OCI-LY1 (cell line): ENCODE measurements at regions not wholly inside any gene's neighbourhood (a gene's known extent, or its start where the extent isn't known, plus 50 kb on each side); places are given as distances from the start of the nearest gene placed in this dataset.

Experiments used
- H2AFZ ChIP-seq: fragments of 200-600 bp; sonication (generic), shearing (Covaris generic); 2 replicates; pipeline ENCODE4 v1.6.0; 2014; ENCODE audit warnings: antibody characterized with exemption, mild to moderate bottlenecking, low read length
- H3F3A ChIP-seq: fragments of 200-600 bp; sonication (generic), shearing (Covaris generic); 2 replicates; pipeline ENCODE4 v1.6.0; 2014; ENCODE audit warnings: mild to moderate bottlenecking, antibody characterized with exemption, low read length, moderate library complexity; ENCODE audit not compliant: insufficient read depth
- H3K27ac ChIP-seq: fragments of 200-600 bp; sonication (generic); 2 replicates; pipeline ENCODE4 v1.5.1; 2014; ENCODE audit warnings: low read length, mixed run types, mild to moderate bottlenecking, low read depth; ENCODE audit not compliant: poor library complexity, severe bottlenecking
- H3K27me3 ChIP-seq: fragments of 200-600 bp; sonication (generic); 2 replicates; pipeline ENCODE4 v1.6.0; 2014; ENCODE audit warnings: antibody characterized with exemption, mild to moderate bottlenecking, low read length, moderate library complexity; ENCODE audit not compliant: insufficient read depth
- H3K36me3 ChIP-seq: fragments of 200-600 bp; sonication (generic); 2 replicates; pipeline ENCODE4 v1.6.1; 2014; ENCODE audit warnings: mild to moderate bottlenecking, antibody characterized with exemption, low read length, moderate library complexity, mixed read lengths; ENCODE audit not compliant: insufficient read depth
- H3K4me1 ChIP-seq: fragments of 200-600 bp; sonication (generic); 2 replicates; pipeline ENCODE4 v1.5.1; 2014; ENCODE audit warnings: mild to moderate bottlenecking, low read length, moderate library complexity; ENCODE audit not compliant: insufficient read depth, severe bottlenecking
- H3K4me2 ChIP-seq: fragments of 200-600 bp; sonication (generic), shearing (Covaris generic); 2 replicates; pipeline ENCODE4 v1.6.1; 2014; ENCODE audit warnings: low read length
- H3K4me3 ChIP-seq: fragments of 200-600 bp; sonication (generic); 2 replicates; pipeline ENCODE4 v1.5.1; 2014; ENCODE audit warnings: low read length, low read depth, mild to moderate bottlenecking, mixed read lengths; ENCODE audit not compliant: poor library complexity, severe bottlenecking
- H3K79me2 ChIP-seq: fragments of 200-600 bp; shearing (Covaris generic); 2 replicates; pipeline ENCODE4 v1.6.1; 2016; ENCODE audit warnings: mixed run types, low read length, mixed read lengths; ENCODE audit not compliant: insufficient read depth
- H3K9ac ChIP-seq: fragments of 200-600 bp; sonication (generic), shearing (Covaris generic); 2 replicates; pipeline ENCODE4 v1.6.1; 2014; ENCODE audit warnings: mild to moderate bottlenecking, low read length, mixed read lengths
- H3K9me2 ChIP-seq: fragments of 200-600 bp; sonication (generic), shearing (Covaris generic); 2 replicates; pipeline ENCODE4 v1.6.1; 2014; ENCODE audit warnings: low read depth, mild to moderate bottlenecking, low read length, mixed read lengths
- H3K9me3 ChIP-seq: fragments of 200-600 bp; shearing (Covaris generic); 2 replicates; pipeline ENCODE4 v1.6.1; 2014; ENCODE audit warnings: low read length, mixed read lengths
- H4K20me1 ChIP-seq: fragments of 200-600 bp; sonication (generic), shearing (Covaris generic); 2 replicates; pipeline ENCODE4 v1.6.0; 2016; ENCODE audit warnings: mild to moderate bottlenecking, low read length; ENCODE audit not compliant: insufficient read depth
- EZH2 ChIP-seq: fragments of 200-600 bp; sonication (generic), shearing (Covaris generic); IDR thresholded peaks from 2 replicates; pipeline ENCODE4 v1.8.0; 2017; ENCODE audit warnings: borderline replicate concordance, mixed run types, mild to moderate bottlenecking, antibody characterized with exemption, low read length, moderate library complexity, mixed read lengths
- TF ChIP-seq, protein P1 (sequence below): fragments of 200-600 bp; sonication (generic), shearing (Covaris generic); IDR thresholded peaks from 2 replicates; pipeline ENCODE4 v1.5.1; 2017; ENCODE audit warnings: mild to moderate bottlenecking, antibody characterized with exemption, low read length, moderate library complexity, mixed read lengths

DNA sequence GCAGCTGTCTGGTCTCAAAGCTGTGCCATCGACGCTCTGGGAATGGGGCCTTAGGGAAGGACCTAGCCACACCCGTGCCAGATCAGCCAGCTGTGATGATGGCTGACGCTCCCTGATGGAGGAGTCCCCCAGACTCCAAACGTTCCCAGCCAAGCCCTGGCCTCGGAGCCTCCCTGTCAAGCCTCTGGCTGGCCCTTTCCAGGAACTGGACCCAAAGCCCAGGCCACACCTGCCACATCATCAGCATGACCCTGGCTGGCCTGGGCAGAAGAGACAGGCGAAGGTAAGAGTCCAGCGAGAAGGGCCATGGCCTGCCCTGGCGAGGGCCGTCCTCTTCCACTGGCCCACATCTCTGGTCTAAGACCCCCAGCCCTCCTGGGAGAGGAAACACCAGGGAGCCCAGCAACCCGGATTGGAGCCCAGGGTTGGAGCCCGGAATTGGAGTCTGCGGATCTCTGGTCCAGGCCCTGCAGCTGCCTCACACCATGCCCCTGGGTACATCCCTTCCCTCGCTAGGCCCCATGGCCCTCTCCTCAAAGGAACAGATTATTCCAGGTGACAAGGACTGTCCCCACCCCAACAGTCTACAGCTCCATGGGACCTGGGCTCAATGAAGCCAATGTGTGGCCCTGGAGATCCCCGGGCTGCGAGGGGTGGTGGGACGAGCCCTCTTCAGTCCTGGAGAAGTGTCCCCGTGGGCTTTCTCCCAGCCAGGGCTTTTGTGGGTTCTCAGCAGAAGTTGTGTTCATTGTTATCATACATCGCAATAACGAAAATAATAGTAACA, 105.1 kb upstream of the TNRC6C start:
- no peak overlapping the region for H3K4me3 ChIP-seq
- no peak for TF ChIP-seq EZH2
- TF ChIP-seq, protein P1, sequence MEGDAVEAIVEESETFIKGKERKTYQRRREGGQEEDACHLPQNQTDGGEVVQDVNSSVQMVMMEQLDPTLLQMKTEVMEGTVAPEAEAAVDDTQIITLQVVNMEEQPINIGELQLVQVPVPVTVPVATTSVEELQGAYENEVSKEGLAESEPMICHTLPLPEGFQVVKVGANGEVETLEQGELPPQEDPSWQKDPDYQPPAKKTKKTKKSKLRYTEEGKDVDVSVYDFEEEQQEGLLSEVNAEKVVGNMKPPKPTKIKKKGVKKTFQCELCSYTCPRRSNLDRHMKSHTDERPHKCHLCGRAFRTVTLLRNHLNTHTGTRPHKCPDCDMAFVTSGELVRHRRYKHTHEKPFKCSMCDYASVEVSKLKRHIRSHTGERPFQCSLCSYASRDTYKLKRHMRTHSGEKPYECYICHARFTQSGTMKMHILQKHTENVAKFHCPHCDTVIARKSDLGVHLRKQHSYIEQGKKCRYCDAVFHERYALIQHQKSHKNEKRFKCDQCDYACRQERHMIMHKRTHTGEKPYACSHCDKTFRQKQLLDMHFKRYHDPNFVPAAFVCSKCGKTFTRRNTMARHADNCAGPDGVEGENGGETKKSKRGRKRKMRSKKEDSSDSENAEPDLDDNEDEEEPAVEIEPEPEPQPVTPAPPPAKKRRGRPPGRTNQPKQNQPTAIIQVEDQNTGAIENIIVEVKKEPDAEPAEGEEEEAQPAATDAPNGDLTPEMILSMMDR = no peak
- no peak overlapping the region for H3K4me2 ChIP-seq
- H3K9me3 ChIP-seq = no peaks in the 10 kb centered on the region
- no peaks in the 10 kb centered on the region for H4K20me1 ChIP-seq
- H3K9me2 ChIP-seq = no peaks in the 10 kb centered on the region
- H3K36me3 ChIP-seq = no peaks in the 10 kb centered on the region
- peaks cover 3% of the 10 kb centered on the region; the same call in 1 of the 2 replicates for H3K27me3 ChIP-seq
- H2AFZ ChIP-seq = no peak overlapping the region
- H3K79me2 ChIP-seq = no peaks in the 10 kb centered on the region
- no peak overlapping the region for H3K9ac ChIP-seq
- no peak overlapping the region for H3K27ac ChIP-seq
- no peaks in the 10 kb centered on the region for H3K4me1 ChIP-seq
- no peaks in the 10 kb centered on the region for H3F3A ChIP-seq

DNA sequence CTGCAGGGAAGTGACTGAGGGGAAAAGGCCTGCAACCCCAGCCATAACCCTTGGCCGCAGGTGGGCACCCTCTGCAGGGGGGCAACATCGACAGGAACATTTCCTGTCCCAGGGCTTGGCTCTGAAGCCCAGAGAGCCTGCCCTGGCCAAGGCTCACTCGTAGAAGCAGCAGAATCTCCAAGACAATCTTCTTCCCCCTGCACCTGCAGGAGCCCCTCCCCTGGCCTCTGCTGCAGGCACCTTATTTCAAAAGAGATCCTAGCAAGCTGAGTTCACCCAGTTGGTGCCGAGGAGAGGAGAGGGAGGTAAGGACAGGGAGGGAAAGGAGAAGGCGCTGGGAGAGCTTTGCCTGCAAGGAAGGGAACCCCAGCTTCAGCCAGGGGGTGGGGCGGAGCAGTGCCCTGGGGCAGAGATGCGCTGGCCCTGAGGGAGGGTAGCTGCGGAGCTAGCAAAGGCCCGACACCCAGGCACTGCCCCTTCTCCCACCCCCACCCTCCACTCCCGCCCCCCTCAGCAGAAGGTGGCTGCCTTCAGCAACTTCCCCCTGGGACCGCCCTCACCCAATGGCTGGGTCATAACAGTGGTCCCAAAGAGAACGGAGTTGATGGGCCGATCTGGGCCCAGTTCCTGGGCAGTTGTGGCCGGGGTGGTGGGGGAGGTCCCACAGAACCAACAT, 104.3 kb upstream of the TNRC6C start:
- Histone ChIP-seq H3K36me3 (no peaks in the 10 kb centered on the region), H2AFZ (no peak overlapping the region), H3K9me2 (no peaks in the 10 kb centered on the region), H3K4me3 (no peak overlapping the region), H4K20me1 (no peaks in the 10 kb centered on the region), H3K9ac (no peak overlapping the region), H3F3A (no peaks in the 10 kb centered on the region), H3K4me1 (no peaks in the 10 kb centered on the region), H3K27ac (no peak overlapping the region), H3K79me2 (no peaks in the 10 kb centered on the region), H3K27me3 (peaks cover 3% of the 10 kb centered on the region; the same call in 1 of the 2 replicates), H3K4me2 (no peak overlapping the region), H3K9me3 (no peaks in the 10 kb centered on the region)
- TF ChIP-seq, protein P1 = no peak
- no peak for TF ChIP-seq EZH2

DNA sequence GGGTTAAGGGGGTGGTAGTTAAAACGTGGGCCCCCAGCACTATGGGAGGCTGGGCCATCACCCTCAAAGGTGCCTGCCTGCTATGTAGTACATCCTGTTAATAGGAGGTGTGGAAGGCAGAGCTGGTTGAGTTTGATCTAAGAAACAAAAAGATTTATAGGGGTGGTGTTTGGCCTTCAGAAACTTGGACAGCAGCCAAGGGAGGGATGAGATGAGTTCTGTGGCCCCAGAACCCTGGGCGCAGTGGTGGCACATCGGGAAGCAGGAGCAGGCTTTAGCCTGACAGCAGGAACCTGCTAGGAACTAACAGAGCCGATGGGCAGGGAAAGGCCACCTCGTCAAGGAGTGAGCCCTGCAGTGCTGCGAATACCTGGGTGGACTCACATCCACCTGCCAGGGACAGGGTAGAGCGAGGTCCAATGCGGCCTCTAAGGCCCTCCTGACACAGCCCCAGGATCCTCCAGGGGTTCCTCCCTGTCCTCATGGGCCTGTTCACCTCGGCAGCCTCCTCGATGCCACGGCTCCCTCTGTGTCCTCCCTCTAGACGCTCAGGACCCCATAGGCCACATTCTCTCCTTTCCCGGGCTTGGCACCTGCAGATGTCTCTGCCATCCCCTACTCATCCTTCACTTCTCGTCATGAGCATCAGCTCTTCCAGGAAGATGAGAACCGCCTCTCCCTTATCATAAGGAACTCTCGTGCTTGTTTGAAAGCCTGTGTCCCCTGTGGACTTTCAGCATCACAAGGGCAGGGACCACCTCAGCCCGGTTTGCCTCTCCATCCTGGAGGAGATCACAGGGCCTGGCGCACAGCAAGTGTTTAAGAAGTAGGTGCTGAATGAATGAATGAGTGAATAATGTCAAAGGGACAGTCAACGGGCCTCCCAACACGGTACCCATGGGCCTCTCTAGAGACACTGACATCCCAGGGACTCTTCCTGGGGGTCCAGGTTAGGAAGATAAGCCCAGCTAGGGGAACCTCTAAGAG, 103.5 kb upstream of the TNRC6C start:
- Histone ChIP-seq H3K27ac (no peak overlapping the region), H3K27me3 (peaks cover 4% of the 10 kb centered on the region), H3K4me3 (no peak overlapping the region), H4K20me1 (no peaks in the 10 kb centered on the region), H3K4me2 (no peak overlapping the region), H3K4me1 (no peaks in the 10 kb centered on the region), H3K9me3 (no peaks in the 10 kb centered on the region), H3K36me3 (no peaks in the 10 kb centered on the region), H3F3A (no peaks in the 10 kb centered on the region), H2AFZ (no peak overlapping the region), H3K9ac (no peak overlapping the region), H3K9me2 (no peaks in the 10 kb centered on the region), H3K79me2 (no peaks in the 10 kb centered on the region)
- TF ChIP-seq, protein P1 = no peak
- TF ChIP-seq EZH2 = no peak
